CD1c-positive myeloid dendritic cell (primary cell): ENCODE measurements at regions not wholly inside any gene's neighbourhood (a gene's known extent, or its start where the extent isn't known, plus 50 kb on each side); places are given as distances from the start of the nearest gene placed in this dataset.
"Not testable (repeated sequence)": the region's sequence is repeated elsewhere in the genome, so short reads cannot be mapped to it uniquely, and the experiment has no call there.

Experiments
- DNase-seq: peaks from one replicate; pipeline ENCODE4 v3.0.0-alpha.2; 2016; ENCODE audit errors: extremely low spot score

GRCh38 chr4:100644150-100644549 is 126.3 kb upstream of the EMCN start:
- no peak for DNase-seq

- no peak for DNase-seq
Measured at GRCh38 chr4:100641336-100641735, 123.5 kb upstream of the EMCN start.

DNA sequence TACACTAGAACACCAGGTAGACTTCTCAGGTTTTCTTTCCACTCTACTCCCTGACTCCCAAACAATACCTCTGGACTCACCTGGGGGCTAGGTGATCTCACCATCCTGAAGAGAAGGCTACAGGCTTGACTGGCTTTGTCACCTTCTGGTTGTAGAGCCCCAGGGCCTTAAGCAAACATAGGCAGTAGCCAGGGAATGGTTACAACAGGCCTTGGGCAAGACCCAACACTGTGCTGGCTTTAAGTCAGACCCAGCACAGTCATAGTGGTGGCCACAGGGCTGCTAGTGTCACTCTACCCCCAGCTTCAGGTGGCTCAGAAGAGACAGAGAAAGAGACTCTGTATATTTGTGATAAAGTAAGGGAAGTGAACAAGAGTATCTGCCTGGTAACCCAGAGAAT is 118.1 kb upstream of the EMCN start:
- DNase-seq, result no peak

DNA sequence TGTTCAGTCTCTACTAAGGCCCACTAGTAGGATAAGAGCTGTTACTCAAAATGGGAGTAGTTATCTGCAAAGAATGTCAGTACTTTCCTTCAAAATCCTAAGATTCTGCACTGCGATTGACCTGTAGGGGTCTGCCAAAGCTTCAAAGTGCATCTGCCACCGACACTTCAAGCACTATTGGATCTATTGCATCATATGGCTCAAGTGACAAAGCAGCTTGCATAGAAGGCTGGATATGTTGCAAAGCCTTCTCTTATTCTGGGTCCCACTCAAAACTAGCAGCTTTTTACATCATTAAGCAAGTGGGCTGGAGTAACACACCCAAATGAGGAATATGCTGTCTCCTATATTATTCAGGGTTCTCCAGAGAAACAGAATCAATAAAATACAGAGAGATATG is 115.4 kb upstream of the EMCN start:
- DNase-seq, result no peak

- no peak for DNase-seq
Measured at GRCh38 chr4:100632163-100632562, 114.3 kb upstream of the EMCN start.

GRCh38 chr4:100631281-100631968 is 113.6 kb upstream of the EMCN start:
- DNase-seq, result no peak

GRCh38 chr4:100630341-100630740 is 112.5 kb upstream of the EMCN start:
- DNase-seq, result no peak

DNA sequence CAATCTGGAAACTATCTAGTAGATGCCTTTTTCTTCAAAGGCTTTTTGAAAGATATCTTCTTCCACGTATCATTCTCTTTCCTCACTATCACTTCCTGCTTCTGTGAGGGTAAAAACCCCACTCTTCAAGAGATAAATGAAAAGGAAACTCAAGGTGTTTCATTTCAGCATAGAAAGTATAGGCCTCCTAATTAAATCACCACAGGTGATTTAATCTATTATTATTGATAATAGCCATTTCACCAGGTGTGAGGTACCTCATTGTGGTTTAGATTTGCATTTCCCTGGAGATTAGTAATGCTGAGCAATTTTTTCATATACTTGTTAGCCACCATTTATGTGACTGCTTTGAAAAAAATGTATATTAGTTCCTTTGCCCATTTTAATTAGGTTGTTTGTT is 92.0 kb upstream of the EMCN start:
- DNase-seq, result no peak

GRCh38 chr4:100608651-100609050 is 90.8 kb upstream of the EMCN start:
- not testable (repeated sequence) for DNase-seq

DNA sequence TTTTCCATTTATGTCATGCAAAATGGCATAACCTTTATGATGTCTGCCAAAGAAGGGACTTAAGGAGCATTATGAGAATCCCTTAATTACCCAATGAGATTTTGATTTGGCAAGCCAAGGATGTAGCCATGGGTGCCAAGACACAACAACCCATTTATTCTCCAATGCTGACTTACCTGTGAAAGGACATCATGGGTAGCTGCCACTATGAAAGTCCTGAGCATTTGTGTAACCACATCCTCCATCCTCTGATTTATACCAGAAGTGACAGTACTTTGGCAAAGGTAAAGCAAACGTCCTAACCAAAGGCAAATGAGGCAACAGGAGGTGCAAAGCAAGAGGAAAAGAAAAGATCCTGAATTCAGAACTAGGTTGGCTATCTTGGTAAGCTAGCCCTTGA is 87.3 kb upstream of the EMCN start:
- no peak for DNase-seq

DNA sequence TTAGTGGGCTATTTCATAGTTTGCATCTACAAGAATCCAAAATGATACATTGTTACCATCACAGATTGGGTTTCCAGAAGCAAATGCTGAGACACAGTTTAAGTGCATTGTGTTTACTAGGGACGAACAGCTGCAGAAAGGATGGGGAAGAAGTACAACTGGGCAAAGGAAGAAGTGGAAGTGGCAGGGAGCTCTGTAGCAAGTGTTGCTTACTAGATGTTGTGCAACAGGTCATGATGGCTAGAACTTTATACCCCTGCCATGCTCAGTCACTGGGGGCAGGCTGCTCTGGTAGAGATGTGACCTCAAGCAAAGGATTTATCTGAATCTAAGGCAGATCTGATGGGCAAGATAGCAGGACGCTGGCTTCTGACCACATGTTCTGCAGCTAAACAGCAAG is 76.1 kb upstream of the EMCN start:
- no peak for DNase-seq

DNA sequence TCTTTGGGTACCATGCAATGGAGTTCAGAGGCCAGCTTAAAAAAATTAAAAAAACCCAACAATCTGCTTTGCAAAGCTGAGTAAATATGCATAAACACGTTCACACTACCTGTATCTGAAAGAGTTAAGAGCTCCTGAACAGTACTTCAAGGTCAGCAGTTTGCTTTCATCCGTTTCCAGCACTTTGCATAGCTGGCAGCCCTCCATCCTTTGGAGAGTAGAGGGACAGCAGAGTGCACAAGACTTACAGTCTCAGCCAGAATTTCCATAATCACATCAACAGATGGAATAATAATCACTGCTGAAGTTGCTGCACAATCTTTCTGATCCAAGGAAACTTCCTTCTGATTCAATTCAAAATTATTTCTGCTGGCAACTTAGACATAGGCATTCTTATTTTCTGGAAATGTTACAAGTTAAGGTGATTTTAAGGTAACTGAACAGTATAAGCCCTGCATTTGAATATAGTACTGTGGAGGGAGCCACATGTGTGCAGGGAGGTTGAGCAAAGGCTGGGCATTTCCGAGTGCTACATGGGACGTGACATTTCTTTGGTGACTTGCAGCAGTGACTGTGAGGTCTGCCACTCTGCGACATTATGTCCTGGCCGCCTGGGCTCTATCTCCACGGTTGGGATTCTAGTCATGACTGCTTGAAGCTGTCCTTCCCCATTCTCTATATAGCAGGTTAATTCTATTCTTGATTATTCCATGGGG is 73.5 kb upstream of the EMCN start:
- no peak for DNase-seq

- DNase-seq, result no peak
Measured at GRCh38 chr4:100590325-100590724, 72.5 kb upstream of the EMCN start.

DNA sequence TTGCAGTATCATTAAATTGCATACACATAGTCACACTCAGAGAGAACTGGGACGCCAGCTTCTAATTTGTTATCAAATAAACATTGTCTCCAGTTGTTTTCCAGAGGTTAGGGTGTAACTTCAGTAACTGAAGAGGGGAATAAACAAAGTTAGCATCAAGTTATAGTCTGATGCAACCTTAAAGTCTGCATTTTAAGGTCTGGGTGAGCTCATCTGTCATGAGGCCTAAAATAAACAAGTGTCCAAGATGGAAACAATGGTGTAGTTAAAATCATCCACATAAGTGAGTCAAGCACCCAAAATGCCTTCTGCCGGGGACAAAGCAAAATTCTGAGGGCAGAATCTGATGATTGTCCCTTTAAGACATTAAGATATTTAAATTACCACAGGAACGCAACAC is 70.3 kb upstream of the EMCN start:
- no peak for DNase-seq

DNA sequence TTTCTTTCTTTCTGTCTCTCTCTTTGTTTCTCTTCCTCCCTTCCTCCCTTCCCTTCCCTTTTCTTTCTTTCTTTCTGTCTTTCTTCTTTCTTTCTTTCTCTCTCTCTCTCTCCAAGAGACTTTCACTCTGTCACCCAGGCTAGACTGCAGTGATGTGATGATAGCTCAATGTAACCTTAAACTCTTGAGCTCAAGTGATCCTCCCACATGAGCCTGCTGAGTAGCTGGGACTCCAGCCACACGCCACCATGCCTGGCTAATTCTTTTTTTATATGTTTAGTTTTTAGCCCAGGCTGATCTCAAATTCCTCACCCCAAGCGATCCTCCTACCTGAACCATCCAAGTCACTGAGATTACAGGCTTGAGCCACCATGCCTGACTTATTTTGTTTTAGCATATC is 64.3 kb upstream of the EMCN start:
- DNase-seq, result no peak

GRCh38 chr4:100581337-100581736 is 63.5 kb upstream of the EMCN start:
- DNase-seq, result no peak

- DNase-seq, result no peak
Measured at GRCh38 chr4:100576570-100576969, 58.7 kb upstream of the EMCN start.

DNA sequence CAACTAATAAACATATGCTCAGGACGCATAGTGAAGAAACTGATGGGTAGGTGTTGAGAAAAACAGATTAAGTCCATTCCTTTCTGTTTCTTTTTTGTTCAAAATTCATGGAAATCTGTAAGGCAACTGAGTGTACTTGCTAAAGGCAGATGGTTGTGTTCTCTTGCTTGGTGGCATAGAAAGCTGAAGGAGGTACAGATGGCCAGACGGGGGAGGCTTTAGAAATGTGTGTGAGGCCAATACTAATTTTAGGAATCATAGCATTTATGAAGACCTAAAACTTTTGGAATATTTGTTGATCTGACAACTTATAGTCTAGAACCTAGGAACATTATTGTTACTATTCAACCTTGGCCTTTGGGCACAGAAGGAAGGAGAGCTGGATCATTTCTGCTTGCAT is 56.8 kb upstream of the EMCN start:
- no peak for DNase-seq

- no peak for DNase-seq
Measured at GRCh38 chr4:100569196-100569595, 51.4 kb upstream of the EMCN start.
